ENCODE measurements at regions not wholly inside any gene's neighbourhood (a gene's known extent, or its start where the extent isn't known, plus 50 kb on each side); places are given as distances from the start of the nearest gene placed in this dataset.
A peak's percentile ranks its signal among the peaks of the same experiment; 100 is the strongest.

DNA sequence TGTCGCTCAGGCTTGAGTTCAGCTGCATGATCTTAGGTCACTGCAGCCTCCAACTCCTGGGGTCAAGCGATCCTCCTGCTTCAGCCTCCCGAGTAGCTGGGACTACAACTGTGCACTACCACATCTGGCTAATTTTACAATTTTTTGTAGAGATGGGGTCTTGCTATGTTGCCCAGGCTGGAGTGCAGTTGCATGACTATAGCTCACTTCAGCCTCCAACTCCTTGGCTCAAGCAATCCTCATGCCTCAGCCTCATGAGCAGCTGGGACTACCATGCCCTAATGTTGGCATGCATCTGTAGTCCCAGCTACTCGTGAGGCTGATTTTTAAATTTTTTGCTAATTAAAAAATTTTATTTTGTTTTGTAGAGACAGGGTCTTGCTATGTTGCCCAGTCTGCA lies 101.9 kb upstream of the NPTX2 start:
- no peak for DNase-seq (ENCODE audit: low read depth)

DNA sequence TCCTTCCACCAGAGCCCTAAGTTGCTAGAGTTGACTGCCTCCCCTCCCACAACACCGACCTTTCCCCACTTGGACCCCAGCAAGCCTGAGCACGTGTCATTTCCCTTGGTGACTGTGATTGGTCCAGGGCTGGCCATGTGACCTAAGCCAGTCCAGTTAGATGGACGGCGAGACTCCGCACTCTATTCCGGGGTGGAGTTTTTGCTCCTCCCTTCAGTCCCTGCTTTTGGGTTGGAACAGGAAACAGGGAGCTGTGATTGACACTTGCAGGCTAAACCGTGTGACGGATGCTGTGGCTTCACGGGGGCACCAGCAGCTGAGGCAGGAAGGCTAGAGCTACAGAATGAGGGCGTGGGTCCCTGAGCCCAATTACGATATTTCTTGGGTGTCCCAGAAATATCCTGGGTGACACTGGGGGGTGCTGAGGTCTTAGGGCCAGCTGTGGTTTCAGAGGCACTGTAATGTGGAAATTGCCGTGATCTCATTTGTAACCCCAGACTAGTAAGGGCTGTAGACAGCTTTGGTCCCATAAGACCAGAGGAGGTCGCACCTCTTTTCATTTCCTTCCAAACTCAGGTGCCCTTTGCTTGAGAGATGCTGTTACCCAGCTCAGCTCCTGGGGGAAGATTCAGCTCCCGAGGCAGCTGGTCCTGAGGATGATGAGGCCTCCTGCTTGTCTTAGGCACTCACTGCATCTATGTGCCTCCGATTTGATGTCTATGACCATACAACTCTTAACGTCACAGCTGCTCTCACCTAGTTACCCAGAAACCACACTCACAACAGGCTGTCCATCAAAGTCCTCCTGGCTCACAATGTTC lies 102.7 kb upstream of the NPTX2 start:
- DNase-seq (ENCODE audit: low read depth), result no peak

DNA sequence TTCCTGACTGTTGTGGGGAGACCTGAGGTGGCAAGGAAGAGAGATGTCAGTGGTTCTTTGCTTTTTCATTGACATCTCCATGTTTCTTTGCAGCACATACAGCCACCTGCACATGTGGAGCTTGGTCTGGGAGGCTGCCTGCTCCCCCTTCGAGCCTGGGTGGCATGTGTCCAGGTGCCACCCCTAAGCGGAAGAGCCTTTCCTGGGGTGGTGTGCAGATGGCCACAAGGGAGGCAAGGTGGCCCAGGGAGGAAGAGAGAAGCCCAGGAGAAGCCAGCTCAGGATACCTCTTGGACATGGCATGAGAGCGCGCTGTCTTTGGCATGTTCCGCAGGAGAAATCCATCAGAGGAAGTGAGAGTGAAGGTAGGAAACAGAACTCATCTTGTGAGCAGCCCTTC lies 105.9 kb upstream of the NPTX2 start:
- DNase-seq (ENCODE audit: low read depth), result no peak

DNA sequence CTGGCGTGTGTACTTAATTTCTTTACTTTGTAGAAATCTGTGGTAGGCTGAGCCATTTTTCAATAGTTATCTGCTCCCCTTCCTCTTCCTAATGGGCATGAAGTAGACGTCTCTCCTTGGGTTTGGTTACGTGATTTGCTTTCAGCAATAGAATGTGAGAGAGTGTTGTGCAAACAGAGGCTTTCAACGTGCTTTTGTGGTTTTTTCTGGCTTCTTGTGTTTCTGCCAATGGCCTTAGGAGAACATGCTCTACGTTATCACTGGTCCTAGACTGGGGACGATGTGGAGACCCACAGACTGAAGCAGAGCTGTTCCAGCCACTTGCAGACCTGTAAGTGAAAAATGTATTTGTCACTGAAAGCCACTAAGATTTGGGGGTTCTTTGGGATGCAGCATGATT lies 107.2 kb upstream of the NPTX2 start:
- DNase-seq (ENCODE audit: low read depth), result peak; percentile 40

DNA sequence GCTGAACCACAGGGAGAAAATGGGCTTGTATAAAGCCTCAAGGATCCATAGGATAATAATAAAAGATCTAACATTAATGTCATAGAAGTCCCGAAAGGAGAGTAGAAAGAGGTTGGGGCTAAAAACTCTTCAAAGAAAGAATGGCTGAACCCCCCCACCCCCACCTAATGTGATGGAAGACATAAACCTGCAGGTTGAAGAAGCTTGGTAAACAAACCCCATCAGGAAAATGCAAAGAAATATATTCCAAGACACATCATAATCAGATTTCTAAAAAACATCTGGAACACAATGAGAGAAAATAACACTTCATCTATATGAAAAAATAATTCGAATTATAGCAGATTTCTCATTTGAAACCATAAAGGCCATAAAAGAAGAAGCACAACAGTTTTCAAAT lies 105.6 kb upstream of the BAIAP2L1 start:
- DNase-seq (ENCODE audit: low read depth), result no peak

DNA sequence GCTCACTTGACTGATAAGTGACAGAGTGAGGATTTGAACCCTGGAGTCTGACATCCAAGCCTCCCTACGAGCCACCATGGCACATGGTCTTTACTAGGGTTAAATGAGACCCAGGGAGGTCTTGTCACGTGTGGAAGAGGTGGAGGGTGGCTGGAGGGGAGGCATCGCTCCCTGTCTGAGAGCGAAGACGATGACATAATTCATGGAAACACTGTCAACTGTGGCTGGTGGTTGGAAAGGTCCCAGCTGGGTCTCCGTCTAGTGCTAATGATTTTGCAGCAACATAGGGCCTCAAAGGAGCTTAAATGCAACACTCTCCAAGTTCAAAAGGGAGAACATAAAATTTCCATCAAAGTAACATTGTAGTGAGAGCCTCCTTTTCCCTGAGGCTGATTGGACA lies 99.9 kb upstream of the BAIAP2L1 start:
- DNase-seq (ENCODE audit: low read depth), result no peak

DNA sequence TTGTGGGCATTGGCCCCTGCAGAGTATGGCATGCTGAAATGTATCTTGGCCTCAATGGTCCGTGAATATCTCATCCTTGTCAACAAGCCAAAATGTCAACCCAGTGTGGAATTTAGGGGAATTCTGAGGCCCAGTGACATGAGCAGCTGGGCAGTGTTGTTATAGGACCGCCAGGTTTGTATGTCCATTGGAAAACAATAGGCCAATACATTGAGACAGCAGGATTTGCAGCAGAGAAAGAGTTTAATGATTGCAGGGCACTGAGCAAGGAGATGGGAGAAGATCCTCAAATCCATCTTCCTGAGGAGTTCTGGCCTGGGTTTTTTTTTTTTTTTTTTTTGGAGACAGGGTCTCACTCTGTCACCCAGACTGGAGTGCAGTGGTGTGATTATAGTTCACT lies 95.7 kb upstream of the BAIAP2L1 start:
- DNase-seq (ENCODE audit: low read depth), result no peak

DNA sequence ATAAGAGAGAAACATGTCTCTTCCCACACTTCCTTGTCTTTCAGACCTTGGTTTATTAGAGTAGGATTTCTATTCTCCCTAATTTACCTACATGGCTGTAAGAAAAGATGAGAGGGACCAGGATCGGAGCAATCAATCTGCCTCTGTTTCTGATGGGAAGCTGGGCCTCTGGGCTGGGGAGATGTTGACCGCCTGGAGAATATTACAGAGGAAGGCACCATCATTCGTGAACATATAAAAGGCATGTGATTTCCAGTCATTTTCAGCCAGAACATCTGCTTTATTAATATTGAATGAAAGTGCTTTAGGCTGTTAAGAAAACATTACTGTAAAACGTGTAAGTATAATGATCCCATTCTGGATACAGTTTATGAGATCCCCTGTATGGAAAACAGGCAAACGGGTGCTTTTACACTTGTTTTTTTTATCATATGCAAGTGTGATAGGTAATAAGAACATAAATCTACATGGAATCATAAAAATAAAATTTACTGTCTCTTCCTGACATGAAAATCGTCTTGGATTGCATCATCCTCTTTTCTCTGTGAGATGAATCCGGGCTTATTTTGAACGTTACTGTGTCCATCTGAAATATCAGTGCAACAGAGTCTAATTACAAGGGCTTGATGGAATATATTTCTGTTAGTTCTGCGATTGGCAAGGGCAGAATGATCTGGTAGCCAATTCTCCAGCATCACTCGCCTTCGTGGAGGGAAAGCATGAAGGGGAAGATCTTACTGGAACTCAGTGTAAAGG lies 94.5 kb upstream of the BAIAP2L1 start:
- DNase-seq (ENCODE audit: low read depth), result no peak

DNA sequence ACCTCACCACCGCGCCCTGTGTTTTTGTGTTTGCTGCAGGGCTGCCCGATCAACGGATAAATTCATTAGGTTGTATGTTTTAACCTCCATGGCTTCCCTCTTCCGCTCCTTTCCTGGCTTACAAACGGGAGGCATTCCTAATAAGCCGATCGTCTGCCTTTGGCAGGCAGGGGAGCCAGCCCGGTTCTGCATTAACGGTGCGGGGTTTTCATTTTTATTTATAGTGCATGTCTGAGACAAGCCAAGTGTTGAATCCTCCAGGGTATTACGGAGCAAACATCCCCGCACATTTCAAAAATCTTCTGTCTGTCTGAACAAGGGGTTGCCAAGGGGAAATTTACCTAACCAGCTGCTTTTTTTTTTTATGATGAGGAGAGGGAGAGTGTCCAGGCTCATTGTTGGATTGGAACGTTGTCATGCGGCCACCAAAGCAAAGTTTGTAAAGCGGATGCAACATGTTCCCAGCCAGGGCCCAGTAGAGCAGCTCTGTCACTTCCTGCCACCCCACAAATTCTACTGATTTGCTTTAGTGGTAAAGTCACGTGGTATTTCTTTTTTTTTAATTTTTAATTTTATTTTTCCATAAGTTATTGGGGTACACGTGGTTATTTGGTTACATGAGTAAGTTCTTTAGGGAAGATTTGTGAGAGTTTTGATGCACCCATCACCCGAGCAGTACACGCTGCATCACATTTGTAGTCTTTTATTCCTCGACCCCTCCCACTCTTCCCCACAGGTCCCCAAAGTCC lies 92.3 kb upstream of the BAIAP2L1 start:
- DNase-seq (ENCODE audit: low read depth), result no peak

DNA sequence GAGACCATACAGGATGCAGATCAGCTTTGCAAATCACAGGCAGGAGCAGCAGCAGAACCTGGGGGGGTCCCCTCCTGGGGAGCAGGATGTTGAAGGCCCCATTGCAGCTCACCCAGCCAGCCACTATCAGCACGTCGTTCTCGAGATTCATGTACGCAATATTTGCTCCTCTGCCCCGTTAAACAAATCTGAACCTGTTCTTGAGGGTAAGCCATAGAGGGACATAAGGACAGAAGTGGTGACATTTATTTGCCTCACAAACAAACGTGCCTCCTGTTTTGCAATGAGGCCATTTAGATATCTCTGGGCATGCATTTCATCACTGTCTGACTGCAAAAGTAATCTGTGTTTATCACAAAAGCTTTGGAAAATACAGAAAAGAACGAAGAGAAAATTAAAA lies 87.3 kb upstream of the BAIAP2L1 start:
- no peak for DNase-seq (ENCODE audit: low read depth)

DNA sequence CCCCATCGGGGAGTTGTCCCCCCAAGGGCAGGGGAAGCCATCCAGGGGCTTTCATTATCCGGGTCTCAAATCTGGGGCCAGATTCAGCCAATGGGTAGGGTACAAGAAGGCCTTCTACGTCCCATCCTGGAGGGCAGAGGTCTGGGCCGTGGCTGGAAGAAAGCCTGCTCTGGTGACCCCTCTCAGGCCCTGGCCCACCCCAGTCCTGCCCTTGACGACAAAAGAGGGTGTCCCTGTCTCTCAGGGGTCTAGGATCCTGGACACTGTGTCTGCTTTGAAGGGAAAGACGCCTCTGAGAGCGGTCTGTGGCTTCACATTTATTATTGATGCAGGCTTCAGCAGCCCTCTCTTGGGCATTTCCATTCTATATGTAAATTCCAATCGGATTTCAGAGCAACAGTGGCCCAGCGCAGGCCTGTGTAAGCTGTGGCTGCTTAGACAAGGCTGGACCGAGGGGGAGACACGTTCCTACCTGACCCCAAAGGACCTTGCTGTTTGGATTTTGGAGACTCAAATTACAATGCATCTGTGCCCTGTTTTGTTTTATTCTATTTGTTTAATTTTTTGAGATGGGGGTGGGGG lies 83.2 kb upstream of the BAIAP2L1 start:
- no peak for DNase-seq (ENCODE audit: low read depth)

DNA sequence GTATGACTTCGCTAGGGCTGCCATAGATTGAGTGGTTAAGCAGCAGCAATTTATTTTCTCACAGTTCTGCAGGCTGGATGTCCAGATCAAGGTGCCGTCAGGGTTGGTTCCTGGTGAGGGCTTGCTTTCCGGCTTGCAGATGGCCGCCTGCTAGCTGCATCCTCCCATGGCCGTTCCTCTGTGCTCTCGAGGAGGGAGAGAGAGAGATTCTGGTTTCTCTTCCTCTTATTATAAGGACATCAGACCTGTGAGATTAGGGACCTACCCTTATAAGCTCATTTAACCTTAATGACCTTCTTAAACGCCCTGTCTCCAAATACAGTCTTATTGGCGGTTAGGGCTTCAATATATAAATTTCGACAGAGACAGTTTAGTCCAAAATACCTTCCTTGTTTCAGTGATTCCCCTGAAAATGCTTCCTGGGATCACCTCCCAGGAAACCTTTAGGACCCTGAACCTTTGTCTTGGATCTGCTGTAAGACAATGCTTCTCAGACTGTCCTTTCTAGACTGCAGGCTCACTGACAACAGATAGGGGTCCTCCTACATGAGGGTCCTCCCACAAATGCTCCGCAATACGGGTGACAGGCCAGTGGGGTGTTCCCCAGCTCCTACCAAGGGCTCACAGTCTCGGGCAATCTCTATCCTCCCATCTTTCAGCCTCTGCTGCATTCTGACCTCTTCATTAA lies 82.5 kb upstream of the BAIAP2L1 start:
- no peak for DNase-seq (ENCODE audit: low read depth)

DNA sequence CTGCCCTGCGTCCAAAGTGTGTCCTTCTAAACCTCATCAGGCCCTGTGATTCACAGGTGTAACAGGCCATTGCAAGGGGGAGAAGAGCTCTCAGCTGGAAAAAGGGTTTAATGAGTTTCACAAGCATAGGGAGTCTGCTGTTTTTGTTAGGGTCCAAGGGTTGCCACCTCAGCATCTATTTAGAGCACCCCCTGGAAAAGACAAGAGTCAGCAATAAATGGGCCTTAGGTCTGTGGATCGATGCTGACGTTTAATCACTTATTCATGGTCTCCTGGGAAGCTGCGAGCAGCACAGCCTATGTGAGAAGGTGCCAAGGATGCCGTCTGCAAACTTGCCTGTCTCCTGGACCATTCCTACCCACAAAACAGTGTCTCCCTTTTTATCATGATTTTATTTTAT lies 78.4 kb upstream of the BAIAP2L1 start:
- no peak for DNase-seq (ENCODE audit: low read depth)

DNA sequence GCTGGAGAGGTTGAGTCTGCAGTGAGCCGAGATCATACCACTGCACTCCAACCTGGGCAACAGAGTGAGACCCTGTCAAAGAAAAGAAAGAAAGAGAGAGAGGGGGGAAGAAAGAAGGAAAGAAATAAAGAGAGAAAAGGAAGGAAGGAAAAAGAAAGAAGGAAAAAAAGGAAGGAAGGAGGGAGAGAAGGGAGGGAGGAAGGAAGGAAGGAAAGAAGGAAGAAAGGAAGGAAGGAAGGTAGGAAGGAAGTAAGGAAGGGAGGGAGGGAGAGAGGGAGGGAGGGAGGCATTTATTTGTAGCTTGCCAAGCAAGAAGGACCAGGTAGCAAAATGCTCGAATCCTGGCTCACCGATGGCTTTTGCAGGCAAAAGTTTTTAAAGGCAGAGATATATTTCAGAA lies 74.5 kb upstream of the BAIAP2L1 start:
- no peak for DNase-seq (ENCODE audit: low read depth)

DNA sequence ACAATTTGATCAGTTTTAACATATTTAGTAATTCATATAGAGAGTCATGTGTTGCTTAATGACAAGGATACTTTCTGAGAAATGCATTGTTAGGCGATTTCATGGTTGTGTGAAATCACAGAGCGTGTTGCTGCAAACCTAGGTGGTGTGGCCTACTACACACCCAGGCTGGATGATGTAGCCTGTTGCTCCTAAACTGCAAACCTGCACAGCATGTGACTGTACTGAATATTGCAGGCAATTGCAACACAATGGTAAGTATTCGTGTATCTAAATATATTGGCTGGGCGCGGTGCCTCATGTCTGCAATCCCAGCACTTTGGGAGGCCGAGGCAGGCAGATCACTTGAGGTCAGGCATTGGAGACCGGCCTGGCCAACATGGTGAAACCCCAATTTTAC lies 73.7 kb upstream of the BAIAP2L1 start:
- no peak for DNase-seq (ENCODE audit: low read depth)

DNA sequence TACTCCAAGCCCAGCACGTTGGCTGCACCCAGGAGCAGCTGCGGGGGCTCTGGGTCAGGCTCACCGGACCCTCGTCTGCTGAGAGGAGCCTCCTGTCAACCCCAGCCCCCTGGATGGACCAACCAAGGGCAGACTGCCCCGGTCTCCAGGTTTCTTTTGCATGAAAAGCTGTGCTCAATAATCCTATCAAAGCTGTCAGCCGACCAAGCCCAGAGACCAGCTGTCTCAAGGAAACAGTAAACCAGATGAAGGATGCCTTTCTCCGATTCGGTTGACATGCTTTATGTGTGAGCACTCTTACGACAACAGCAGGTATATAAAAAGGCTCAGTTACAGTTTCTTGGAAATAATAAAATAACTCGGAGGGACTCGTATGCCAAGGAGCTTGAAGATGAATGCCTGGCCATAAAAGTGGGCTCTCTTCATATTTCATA lies 71.6 kb upstream of the BAIAP2L1 start:
- no peak for DNase-seq (ENCODE audit: low read depth)

DNA sequence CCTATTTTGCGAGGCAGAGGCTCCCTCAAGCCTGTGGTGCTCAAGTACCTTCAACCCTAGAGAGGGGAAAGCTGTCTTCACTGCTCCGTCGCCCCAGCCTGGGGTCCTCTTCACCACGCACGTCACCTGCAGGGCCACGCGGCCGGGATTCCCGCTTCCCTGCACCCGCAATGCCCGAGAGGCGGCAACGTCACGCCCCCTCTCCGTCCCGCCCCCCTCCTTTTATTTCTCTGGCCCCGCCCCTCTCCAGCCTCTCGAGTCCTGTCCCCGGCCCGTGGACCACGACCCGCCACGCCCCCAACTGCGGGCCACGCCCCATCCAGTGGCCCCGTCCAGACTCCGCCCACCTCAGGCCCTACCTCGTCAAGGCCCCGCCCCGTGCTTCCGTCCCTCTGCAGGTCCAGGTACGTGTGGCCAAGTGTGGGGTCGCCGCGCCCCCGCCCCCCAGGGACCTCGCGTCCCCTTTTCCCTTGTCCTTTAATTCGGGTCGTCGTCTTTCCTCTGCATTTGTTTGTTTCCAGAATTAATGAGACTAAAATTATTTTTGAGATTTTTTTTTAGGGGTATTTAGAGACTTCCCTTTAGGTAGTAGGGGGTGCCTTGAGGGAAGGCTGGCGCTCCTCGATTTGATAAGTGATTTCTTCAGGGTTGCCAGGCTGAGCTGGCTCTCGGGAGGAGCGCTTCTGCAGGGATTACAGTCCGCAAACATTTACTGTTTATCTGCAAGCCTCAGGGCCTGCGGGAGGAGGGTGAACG lies 69.8 kb upstream of the BAIAP2L1 start:
- DNase-seq (ENCODE audit: low read depth), result peak; percentile 14

DNA sequence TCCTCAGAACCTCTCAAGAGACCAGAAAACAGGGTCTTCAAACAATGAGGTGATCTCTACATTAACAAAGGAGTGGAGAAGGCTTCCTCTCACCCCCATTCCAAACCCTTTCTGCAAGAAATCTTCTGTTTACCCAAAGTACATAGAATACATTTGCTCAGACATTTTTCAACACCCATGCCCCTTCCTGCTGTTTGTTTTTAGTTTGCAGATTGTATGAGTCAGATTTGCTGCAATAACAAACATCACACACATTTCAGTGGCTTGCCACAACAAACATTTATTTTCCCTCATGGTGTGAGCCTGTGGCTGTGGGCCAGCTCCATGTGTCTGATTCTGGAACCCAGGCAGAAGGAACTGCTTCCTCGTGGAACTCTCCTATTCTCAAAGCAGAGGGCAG lies 68.2 kb upstream of the BAIAP2L1 start:
- DNase-seq (ENCODE audit: low read depth), result peak; percentile 28

DNA sequence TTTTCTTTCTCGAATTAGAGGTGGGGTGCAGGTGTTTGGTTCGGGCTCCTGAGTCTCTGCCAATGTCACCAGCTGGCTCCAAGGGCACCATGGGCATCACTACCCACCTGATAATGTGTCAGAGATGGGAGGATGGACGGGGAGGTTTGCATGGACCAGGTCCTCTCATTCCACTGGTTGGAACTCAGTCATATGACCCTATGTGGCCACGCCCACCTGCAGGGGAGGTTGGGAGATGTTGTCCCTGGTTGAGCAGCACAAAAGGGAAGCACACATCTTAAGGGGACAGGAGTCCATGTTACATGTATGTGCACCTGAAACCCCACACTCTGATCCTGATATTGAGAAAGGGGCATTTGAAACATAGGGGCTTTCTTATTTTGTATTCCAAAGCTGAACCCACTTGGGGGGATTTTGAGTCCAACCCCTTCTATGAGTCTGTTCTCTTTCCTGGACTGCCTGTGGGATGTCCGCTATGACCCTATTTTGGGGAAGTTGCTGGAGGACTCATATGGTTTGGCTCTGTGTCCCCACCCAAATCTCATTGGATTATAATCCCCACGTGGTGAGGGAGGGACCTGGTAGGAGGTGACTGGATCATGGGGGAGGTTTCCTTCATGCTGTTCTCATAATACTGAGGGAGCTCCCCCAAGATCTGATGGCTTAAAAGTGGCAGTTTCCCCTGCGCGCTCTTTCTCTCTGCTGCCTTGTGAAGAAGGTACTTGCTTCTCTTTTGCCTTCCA lies 66.9 kb upstream of the BAIAP2L1 start:
- no peak for DNase-seq (ENCODE audit: low read depth)

DNA sequence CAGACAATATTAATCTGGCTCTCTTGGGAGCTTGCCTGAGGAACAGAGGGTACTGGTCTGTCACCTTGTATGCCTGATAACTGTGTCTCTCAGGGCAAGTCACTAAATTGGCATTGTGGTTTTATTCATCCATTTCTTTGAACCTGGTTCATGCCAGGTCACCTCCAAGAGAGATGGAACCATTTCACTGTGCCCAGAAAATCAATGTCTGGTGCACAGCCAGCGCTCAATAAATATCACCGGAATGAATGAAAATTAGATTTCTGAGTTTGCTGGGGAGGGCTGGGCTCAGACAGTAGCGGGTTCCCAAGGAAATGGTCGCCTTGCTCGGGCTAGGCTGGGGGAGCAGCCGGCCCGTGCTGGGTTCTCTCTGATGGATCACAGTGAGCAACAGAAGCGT lies 64.1 kb upstream of the BAIAP2L1 start:
- DNase-seq (ENCODE audit: low read depth), result no peak

Data from LHCN-M2 (cell line).